ENCODE measurements at regions not wholly inside any gene's neighbourhood (a gene's known extent, or its start where the extent isn't known, plus 50 kb on each side); places are given as distances from the start of the nearest gene placed in this dataset.
A peak's percentile ranks its signal among the peaks of the same experiment; 100 is the strongest.
"Not testable (repeated sequence)": the region's sequence is repeated elsewhere in the genome, so short reads cannot be mapped to it uniquely, and the experiment has no call there.

- no peak for DNase-seq
Measured at GRCh38 chr16:56011808-56012481, 136.8 kb upstream of the CES5A start.

GRCh38 chr16:56005958-56006357 lies 130.8 kb upstream of the CES5A start:
- no peak for DNase-seq

- DNase-seq, result no peak
Measured at GRCh38 chr16:55999683-56000082, 124.5 kb upstream of the CES5A start.

- no peak for DNase-seq
Measured at GRCh38 chr16:55993088-55993487, 117.9 kb upstream of the CES5A start.

GRCh38 chr16:55992551-55992950 lies 117.4 kb upstream of the CES5A start:
- DNase-seq, result no peak

GRCh38 chr16:55991843-55992242 lies 116.7 kb upstream of the CES5A start:
- DNase-seq, result no peak

GRCh38 chr16:55989569-55989907 lies 114.4 kb upstream of the CES5A start:
- DNase-seq, result no peak

GRCh38 chr16:55988850-55989568 lies 113.8 kb upstream of the CES5A start:
- not testable (repeated sequence) for DNase-seq

- no peak for DNase-seq
Measured at GRCh38 chr16:55988013-55988412, 112.8 kb upstream of the CES5A start.

GRCh38 chr16:55982597-55982996 lies 107.4 kb upstream of the CES5A start:
- DNase-seq, result no peak

GRCh38 chr16:55981557-55981956 lies 106.4 kb upstream of the CES5A start:
- no peak for DNase-seq

- no peak for DNase-seq
Measured at GRCh38 chr16:55976815-55977214, 101.6 kb upstream of the CES5A start.

- DNase-seq, result no peak
Measured at GRCh38 chr16:55971447-55971846, 96.3 kb upstream of the CES5A start.

- no peak for DNase-seq
Measured at GRCh38 chr16:55968221-55968620, 93.0 kb upstream of the CES5A start.

- DNase-seq, result no peak
Measured at GRCh38 chr16:55964923-55965475, 89.8 kb upstream of the CES5A start.

- no peak for DNase-seq
Measured at GRCh38 chr16:55955845-55956244, 80.7 kb upstream of the CES5A start.

- DNase-seq, result no peak
Measured at GRCh38 chr16:55955424-55955823, 80.3 kb upstream of the CES5A start.

GRCh38 chr16:55954906-55955305 lies 79.7 kb upstream of the CES5A start:
- DNase-seq, result no peak

GRCh38 chr16:55949518-55949917 lies 74.3 kb upstream of the CES5A start:
- no peak for DNase-seq

- DNase-seq, result no peak
Measured at GRCh38 chr16:55948230-55948629, 73.1 kb upstream of the CES5A start.

- DNase-seq, result no peak
Measured at GRCh38 chr16:55947366-55947765, 72.2 kb upstream of the CES5A start.

GRCh38 chr16:55944377-55944802 lies 69.2 kb upstream of the CES5A start:
- DNase-seq, result peak; percentile 82

GRCh38 chr16:55943267-55943666 lies 68.1 kb upstream of the CES5A start:
- DNase-seq, result no peak

GRCh38 chr16:55942821-55943220 lies 67.6 kb upstream of the CES5A start:
- no peak for DNase-seq

Data from right forelimb (tissue), 1 donor.